HL-60 (cell line): ENCODE measurements at regions not wholly inside any gene's neighbourhood (a gene's known extent, or its start where the extent isn't known, plus 50 kb on each side); places are given as distances from the start of the nearest gene placed in this dataset.

Experiments used
- DNase-seq, 2 experiments: peaks; one replicate each; pipeline ENCODE4 v3.0.0-alpha.2; 2010 to 2020; ENCODE audit warnings: low read depth in 1 of 2, low spot score in 1 of 2
- H3K27ac ChIP-seq: fragments of 250-450 bp; sonication (Bioruptor Pico); replicated peaks from 2 replicates; pipeline ENCODE4 v1.5.1; 2020; ENCODE audit warnings: mild to moderate bottlenecking, moderate library complexity
- H3K27me3 ChIP-seq: fragments of 250-450 bp; sonication (Bioruptor Pico); 2 replicates; pipeline ENCODE4 v1.5.1; 2021; ENCODE audit warnings: mild to moderate bottlenecking, moderate library complexity; ENCODE audit not compliant: insufficient read depth, poor library complexity, severe bottlenecking
- H3K4me3 ChIP-seq: replicated peaks from 2 replicates; pipeline ENCODE4 v1.5.1; 2011; ENCODE audit warnings: mild to moderate bottlenecking, control low read depth, low read length; ENCODE audit not compliant: insufficient read depth
- CTCF ChIP-seq: IDR thresholded peaks from one replicate; pipeline ENCODE4 v1.5.1; 2011; ENCODE audit warnings: low read length, control low read depth, inconsistent platforms; ENCODE audit not compliant: insufficient read depth
- GABPA ChIP-seq: IDR thresholded peaks from 2 replicates; pipeline ENCODE4 v1.6.1; 2012; ENCODE audit warnings: low read depth
- POLR2AphosphoS5 ChIP-seq: IDR thresholded peaks from 2 replicates; pipeline ENCODE4 v1.6.1; 2012; ENCODE audit warnings: low read depth
- REST ChIP-seq: IDR thresholded peaks from 2 replicates; pipeline ENCODE4 v1.6.1; 2012; ENCODE audit warnings: low read depth; ENCODE audit not compliant: insufficient replicate concordance
- SPI1 ChIP-seq: IDR thresholded peaks from 2 replicates; pipeline ENCODE4 v1.6.1; 2012; ENCODE audit warnings: low read depth, mild to moderate bottlenecking, borderline replicate concordance

- no peak for TF ChIP-seq SPI1
- TF ChIP-seq POLR2AphosphoS5 = no peak
- TF ChIP-seq CTCF = no peak
- TF ChIP-seq REST = no peak
- no peak for TF ChIP-seq GABPA
- Histone ChIP-seq H3K27me3 (no peaks in the 10 kb centered on the region), H3K4me3 (no peak overlapping the region), H3K27ac (no peak overlapping the region)
- DNase-seq = no peak
Observed at GRCh38 chr13:61852116-61852619, 436.5 kb upstream of the PCDH20 start.

GRCh38 chr13:61850794-61851193, 435.1 kb upstream of the PCDH20 start:
- TF ChIP-seq CTCF (no peak), REST (no peak), GABPA (no peak), SPI1 (no peak), POLR2AphosphoS5 (no peak)
- DNase-seq = no peak
- Histone ChIP-seq H3K27ac (no peak overlapping the region), H3K4me3 (no peak overlapping the region), H3K27me3 (no peaks in the 10 kb centered on the region)

GRCh38 chr13:61838568-61838967, 422.9 kb upstream of the PCDH20 start:
- no peak overlapping the region for H3K4me3 ChIP-seq

More at GRCh38 chr13:61838568-61838967, 422.9 kb upstream of the PCDH20 start:
- no peak for DNase-seq
- Histone ChIP-seq H3K27ac (no peak overlapping the region), H3K27me3 (no peaks in the 10 kb centered on the region)
- TF ChIP-seq POLR2AphosphoS5 (no peak), CTCF (no peak), GABPA (no peak), SPI1 (no peak), REST (no peak)
